ENCODE measurements at regions not wholly inside any gene's neighbourhood (a gene's known extent, or its start where the extent isn't known, plus 50 kb on each side); places are given as distances from the start of the nearest gene placed in this dataset.

DNA sequence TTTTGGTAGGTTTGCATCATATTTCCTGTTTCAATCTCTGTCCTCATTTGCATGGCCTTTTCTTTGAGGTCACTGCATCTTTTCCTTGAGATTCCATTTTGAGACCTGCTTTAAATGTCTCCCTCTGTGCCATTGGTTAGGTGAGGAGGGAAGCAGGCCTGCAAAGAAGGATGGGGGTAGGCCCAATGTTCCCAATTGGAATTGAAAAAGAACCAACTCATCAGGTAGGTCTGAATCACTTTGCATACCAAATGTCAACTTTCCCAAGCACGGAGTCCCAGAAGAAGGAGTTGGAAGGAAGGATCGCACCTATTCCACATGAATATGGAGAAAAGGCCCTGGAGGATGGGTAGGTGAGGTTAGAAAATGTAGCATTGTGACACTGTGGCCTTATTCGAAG, 318.5 kb downstream of the BLID start:
- TF ChIP-seq CTCF (IDR thresholded peaks at IDR 0.05) (no peak), POLR2AphosphoS5 (IDR thresholded peaks at IDR 0.05) (no peak), POLR2A (IDR thresholded peaks at IDR 0.05) (no peak)

Measured in breast epithelium (tissue), 3 donors.